PFSK-1 (cell line): ENCODE measurements at regions not wholly inside any gene's neighbourhood (a gene's known extent, or its start where the extent isn't known, plus 50 kb on each side); places are given as distances from the start of the nearest gene placed in this dataset.

Experiments
- POLR2AphosphoS5 ChIP-seq: IDR thresholded peaks from 2 replicates; pipeline ENCODE4 v1.6.1; 2012; ENCODE audit warnings: low read depth, mild to moderate bottlenecking, control low read depth, low read length, moderate library complexity
- TF ChIP-seq, protein P1 (sequence below), 2 experiments: IDR thresholded peaks; 2 replicates each; pipeline versions ENCODE4 v1.6.1 to v1.8.0; 2011 to 2012; ENCODE audit warnings: low read depth in 2 of 2, low read length in 2 of 2, control low read depth in 1 of 2, inconsistent platforms in 1 of 2, mild to moderate bottlenecking in 1 of 2, moderate library complexity in 1 of 2; ENCODE audit not compliant: insufficient read depth in 1 of 2

DNA sequence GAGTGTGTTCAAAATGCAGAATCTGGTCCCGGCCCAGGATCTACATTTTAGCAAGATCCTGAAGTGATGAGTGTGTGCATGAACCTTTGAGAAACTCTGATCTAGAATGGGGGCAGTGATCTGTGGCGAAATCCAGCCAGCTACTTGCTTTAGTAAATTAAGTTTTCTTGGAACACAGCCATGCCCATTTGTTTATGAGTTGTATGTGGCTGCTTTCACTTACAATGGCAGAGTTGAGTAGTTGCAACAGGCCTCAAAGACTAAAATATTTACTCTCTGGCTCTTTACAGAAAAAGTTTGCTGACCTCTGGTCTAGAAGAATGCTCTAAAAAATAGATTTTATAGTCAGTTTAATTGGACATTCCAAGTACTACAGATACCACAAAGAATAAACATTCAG lies 588.3 kb downstream of the BNC2 start:
- TF ChIP-seq, protein P1, sequence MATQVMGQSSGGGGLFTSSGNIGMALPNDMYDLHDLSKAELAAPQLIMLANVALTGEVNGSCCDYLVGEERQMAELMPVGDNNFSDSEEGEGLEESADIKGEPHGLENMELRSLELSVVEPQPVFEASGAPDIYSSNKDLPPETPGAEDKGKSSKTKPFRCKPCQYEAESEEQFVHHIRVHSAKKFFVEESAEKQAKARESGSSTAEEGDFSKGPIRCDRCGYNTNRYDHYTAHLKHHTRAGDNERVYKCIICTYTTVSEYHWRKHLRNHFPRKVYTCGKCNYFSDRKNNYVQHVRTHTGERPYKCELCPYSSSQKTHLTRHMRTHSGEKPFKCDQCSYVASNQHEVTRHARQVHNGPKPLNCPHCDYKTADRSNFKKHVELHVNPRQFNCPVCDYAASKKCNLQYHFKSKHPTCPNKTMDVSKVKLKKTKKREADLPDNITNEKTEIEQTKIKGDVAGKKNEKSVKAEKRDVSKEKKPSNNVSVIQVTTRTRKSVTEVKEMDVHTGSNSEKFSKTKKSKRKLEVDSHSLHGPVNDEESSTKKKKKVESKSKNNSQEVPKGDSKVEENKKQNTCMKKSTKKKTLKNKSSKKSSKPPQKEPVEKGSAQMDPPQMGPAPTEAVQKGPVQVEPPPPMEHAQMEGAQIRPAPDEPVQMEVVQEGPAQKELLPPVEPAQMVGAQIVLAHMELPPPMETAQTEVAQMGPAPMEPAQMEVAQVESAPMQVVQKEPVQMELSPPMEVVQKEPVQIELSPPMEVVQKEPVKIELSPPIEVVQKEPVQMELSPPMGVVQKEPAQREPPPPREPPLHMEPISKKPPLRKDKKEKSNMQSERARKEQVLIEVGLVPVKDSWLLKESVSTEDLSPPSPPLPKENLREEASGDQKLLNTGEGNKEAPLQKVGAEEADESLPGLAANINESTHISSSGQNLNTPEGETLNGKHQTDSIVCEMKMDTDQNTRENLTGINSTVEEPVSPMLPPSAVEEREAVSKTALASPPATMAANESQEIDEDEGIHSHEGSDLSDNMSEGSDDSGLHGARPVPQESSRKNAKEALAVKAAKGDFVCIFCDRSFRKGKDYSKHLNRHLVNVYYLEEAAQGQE (IDR thresholded peaks at IDR 0.05; ENCODE audit: insufficient read depth in 1 of 2, low read depth in 2 of 2, low read length in 2 of 2), result no peak
- TF ChIP-seq POLR2AphosphoS5, result no peak
